HG02588 (cell line): ENCODE measurements at regions not wholly inside any gene's neighbourhood (a gene's known extent, or its start where the extent isn't known, plus 50 kb on each side); places are given as distances from the start of the nearest gene placed in this dataset.

ENCODE experiments used
- ATAC-seq: cut with Tn5 transposase; IDR thresholded peaks from one replicate; pipeline ENCODE4 v1.9.1; 2021; ENCODE audit warnings: mild to moderate bottlenecking, moderate library complexity; ENCODE audit not compliant: unreplicated experiment

- no peak for ATAC-seq
These were observed 155.2 kb downstream of the RBFOX3 start for GRCh38 chr17:79455636-79456035.

GRCh38 chr17:79454826-79455225 is 156.0 kb downstream of the RBFOX3 start:
- no peak for ATAC-seq

- no peak for ATAC-seq
These were observed 157.4 kb downstream of the RBFOX3 start for GRCh38 chr17:79453481-79453880.

GRCh38 chr17:79452706-79453105 is 158.1 kb downstream of the RBFOX3 start:
- ATAC-seq = no peak

- no peak for ATAC-seq
These were observed 159.7 kb downstream of the RBFOX3 start for GRCh38 chr17:79451167-79451566.

GRCh38 chr17:79446399-79447009 is 164.3 kb downstream of the RBFOX3 start:
- ATAC-seq = no peak

GRCh38 chr17:79444198-79444597 is 166.7 kb downstream of the RBFOX3 start:
- ATAC-seq = no peak

- no peak for ATAC-seq
These were observed 167.8 kb downstream of the RBFOX3 start for GRCh38 chr17:79443026-79443425.

GRCh38 chr17:79441356-79442160 is 169.3 kb downstream of the RBFOX3 start:
- ATAC-seq = no peak

- ATAC-seq = no peak
These were observed 170.6 kb downstream of the RBFOX3 start for GRCh38 chr17:79440251-79440650.

- ATAC-seq = no peak
These were observed 171.4 kb downstream of the RBFOX3 start for GRCh38 chr17:79439493-79439892.

GRCh38 chr17:79438546-79439334 is 172.1 kb downstream of the RBFOX3 start:
- no peak for ATAC-seq

GRCh38 chr17:79438058-79438457 is 172.8 kb downstream of the RBFOX3 start:
- ATAC-seq = no peak

GRCh38 chr17:79437081-79437480 is 173.8 kb downstream of the RBFOX3 start:
- no peak for ATAC-seq

- ATAC-seq = no peak
These were observed 174.9 kb downstream of the RBFOX3 start for GRCh38 chr17:79435962-79436361.

GRCh38 chr17:79435296-79435695 is 175.6 kb downstream of the RBFOX3 start:
- ATAC-seq = no peak

GRCh38 chr17:79434215-79434614 is 176.6 kb downstream of the RBFOX3 start:
- ATAC-seq = no peak

- ATAC-seq = no peak
These were observed 177.5 kb downstream of the RBFOX3 start for GRCh38 chr17:79433379-79433778.

GRCh38 chr17:79431175-79431574 is 179.7 kb downstream of the RBFOX3 start:
- ATAC-seq = no peak

GRCh38 chr17:79429864-79430494 is 180.9 kb downstream of the RBFOX3 start:
- no peak for ATAC-seq

- no peak for ATAC-seq
These were observed 181.9 kb downstream of the RBFOX3 start for GRCh38 chr17:79428988-79429387.
